ENCODE measurements at regions not wholly inside any gene's neighbourhood (a gene's known extent, or its start where the extent isn't known, plus 50 kb on each side); places are given as distances from the start of the nearest gene placed in this dataset.

DNA sequence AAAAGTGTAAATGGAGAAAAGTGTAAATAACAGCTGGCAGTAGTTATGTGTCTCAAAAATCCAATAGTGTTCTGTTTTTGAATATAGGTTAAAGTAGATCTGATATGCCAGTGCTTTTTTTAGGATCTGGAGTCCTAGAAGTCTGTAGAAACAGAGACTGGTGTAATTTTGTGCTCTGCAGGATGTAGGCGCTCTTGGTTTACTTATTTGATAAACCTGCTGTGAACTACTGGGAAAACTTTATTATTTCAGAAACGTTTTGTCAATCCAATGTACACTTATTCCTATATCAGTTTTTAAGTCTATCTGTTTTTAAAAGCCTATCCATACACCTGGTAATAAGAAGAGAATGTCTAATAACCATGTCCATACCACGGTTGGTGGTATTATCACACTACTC is 530.8 kb upstream of the ZNF804A start:
- H3K36me3 ChIP-seq (ENCODE audit: control insufficient read depth in 2 of 2, extremely low read depth in 1 of 2, insufficient read depth in 2 of 2, low read length in 2 of 2): no peaks in the 10 kb centered on the region
- H3K4me2 ChIP-seq (ENCODE audit: insufficient read depth, low read length): no peak overlapping the region
- no peak overlapping the region for H3K9ac ChIP-seq (replicated peaks; ENCODE audit: extremely low read depth, insufficient read depth, low read length)
- no peak overlapping the region for H2AFZ ChIP-seq (ENCODE audit: low read depth, low read length)
- dilution Hi-C loops (cut with MboI; ENCODE audit: extremely low pct_ligation_motif_present, low sequenced_read_pairs): no loop called here
- H3K4me3 ChIP-seq (replicated peaks in 1 of 3; ENCODE audit: insufficient read depth in 1 of 3, low read depth in 1 of 3, low read length in 3 of 3): no peak overlapping the region
- H3K9me3 ChIP-seq (replicated peaks; ENCODE audit: control insufficient read depth, insufficient read depth, low read length): no peaks in the 10 kb centered on the region
- POLR2A ChIA-PET: no interaction called here
- H4K20me1 ChIP-seq (replicated peaks; ENCODE audit: control insufficient read depth, extremely low read depth, insufficient read depth, low read length): no peaks in the 10 kb centered on the region
- no peaks in the 10 kb centered on the region for H3K79me2 ChIP-seq (ENCODE audit: control insufficient read depth, insufficient read depth, low read length)
- FAIRE-seq (no peak), DNase-seq (ENCODE audit: low read depth, low spot score) (no peak)
- no peaks in the 10 kb centered on the region for H3K4me1 ChIP-seq (ENCODE audit: control insufficient read depth, extremely low read depth, insufficient read depth, low read length)
- intact Hi-C loops (cut with micrococcal nuclease): no loop called here
- no peak for TF ChIP-seq MYC (IDR thresholded peaks at IDR 0.05; ENCODE audit: low read depth, low read length)
- no peaks in the 10 kb centered on the region for H3K27me3 ChIP-seq (ENCODE audit: control insufficient read depth in 2 of 2, insufficient read depth in 2 of 2, low read length in 2 of 2)
- CTCF ChIA-PET: interaction anchor here (1.3 to 2.7 kb wide), 5 partner anchors 11 to 1672 kb away, joined by 3 to 7 read pairs (median 6); no protein-coding TSS in a partner anchor
- H3K9me1 ChIP-seq (replicated peaks; ENCODE audit: control insufficient read depth, extremely low read depth, insufficient read depth, low read length): no peaks in the 10 kb centered on the region
- H3K27ac ChIP-seq (ENCODE audit: insufficient read depth, low read depth, low read length): no peak overlapping the region
- BruUV-seq (replicated peaks): no TSS peak

GRCh38 chr2:184072470-184072869 is 525.9 kb upstream of the ZNF804A start:
- H3K36me3 ChIP-seq (ENCODE audit: control insufficient read depth in 2 of 2, extremely low read depth in 1 of 2, insufficient read depth in 2 of 2, low read length in 2 of 2): no peaks in the 10 kb centered on the region
- no peaks in the 10 kb centered on the region for H3K27me3 ChIP-seq (ENCODE audit: control insufficient read depth in 2 of 2, insufficient read depth in 2 of 2, low read length in 2 of 2)
- H3K9ac ChIP-seq (replicated peaks; ENCODE audit: extremely low read depth, insufficient read depth, low read length): no peak overlapping the region
- TF ChIP-seq POLR2AphosphoS5 (IDR thresholded peaks at IDR 0.05; ENCODE audit: insufficient read depth, low read depth, low read length): no peak
- TF ChIP-seq MAX (IDR thresholded peaks at IDR 0.05; ENCODE audit: insufficient read depth, insufficient read length): no peak
- TF ChIP-seq GATA2 (IDR thresholded peaks at IDR 0.05; ENCODE audit: insufficient read depth, insufficient read length, low read depth, low read length): no peak
- no peak for TF ChIP-seq MYC (IDR thresholded peaks at IDR 0.05; ENCODE audit: low read depth, low read length)
- TF ChIP-seq FOS (IDR thresholded peaks at IDR 0.05; ENCODE audit: borderline replicate concordance, insufficient read depth, low read length): no peak
- TF ChIP-seq POLR2A (IDR thresholded peaks at IDR 0.05; ENCODE audit: low read depth, low read length): no peak
- TF ChIP-seq JUN (IDR thresholded peaks at IDR 0.05; ENCODE audit: borderline replicate concordance, insufficient read depth, insufficient read length, low read depth): no peak
- no peak for TF ChIP-seq CTCF (IDR thresholded peaks at IDR 0.05; ENCODE audit: extremely low read depth in 1 of 2, insufficient read depth in 1 of 2, low read depth in 1 of 2, low read length in 2 of 2)
- TF ChIP-seq EZH2 (IDR thresholded peaks at IDR 0.05; ENCODE audit: borderline replicate concordance, low read depth, low read length, severe bottlenecking): no peak
- no peak overlapping the region for H3K4me2 ChIP-seq (ENCODE audit: insufficient read depth, low read length)
- H3K27ac ChIP-seq (ENCODE audit: insufficient read depth, low read depth, low read length): no peak overlapping the region
- ChIA-PET POLR2A (no interaction called here), CTCF (no interaction called here)
- no peak for DNase-seq (ENCODE audit: low read depth, low spot score)
- H3K9me3 ChIP-seq (replicated peaks; ENCODE audit: control insufficient read depth, insufficient read depth, low read length): no peaks in the 10 kb centered on the region
- no TSS peak for BruUV-seq (replicated peaks)
- no peak for FAIRE-seq
- no peak overlapping the region for H3K4me3 ChIP-seq (replicated peaks in 1 of 3; ENCODE audit: insufficient read depth in 1 of 3, low read depth in 1 of 3, low read length in 3 of 3)
- dilution Hi-C loops (cut with MboI; ENCODE audit: extremely low pct_ligation_motif_present, low sequenced_read_pairs) (no loop called here), intact Hi-C loops (cut with micrococcal nuclease) (no loop called here)
- no peaks in the 10 kb centered on the region for H3K79me2 ChIP-seq (ENCODE audit: control insufficient read depth, insufficient read depth, low read length)
- no peak overlapping the region for H2AFZ ChIP-seq (ENCODE audit: low read depth, low read length)
- no peaks in the 10 kb centered on the region for H3K4me1 ChIP-seq (ENCODE audit: control insufficient read depth, extremely low read depth, insufficient read depth, low read length)
- no peaks in the 10 kb centered on the region for H3K9me1 ChIP-seq (replicated peaks; ENCODE audit: control insufficient read depth, extremely low read depth, insufficient read depth, low read length)
- H4K20me1 ChIP-seq (replicated peaks; ENCODE audit: control insufficient read depth, extremely low read depth, insufficient read depth, low read length): no peaks in the 10 kb centered on the region

Data from endothelial cell of umbilical vein (primary cell).